GM12872 (cell line): ENCODE measurements at regions not wholly inside any gene's neighbourhood (a gene's known extent, or its start where the extent isn't known, plus 50 kb on each side); places are given as distances from the start of the nearest gene placed in this dataset.

ENCODE experiments used
- CTCF ChIP-seq: IDR thresholded peaks from 3 replicates; pipeline ENCODE4 v1.5.1; 2011; ENCODE audit warnings: low read depth, mild to moderate bottlenecking, low read length, moderate library complexity; ENCODE audit not compliant: insufficient read depth

GRCh38 chr16:55249936-55250335 lies 74.1 kb upstream of the IRX6 start:
- no peak for TF ChIP-seq CTCF

- no peak for TF ChIP-seq CTCF
Measured at GRCh38 chr16:55250701-55251100, 73.3 kb upstream of the IRX6 start.

GRCh38 chr16:55251151-55251550 lies 72.9 kb upstream of the IRX6 start:
- TF ChIP-seq CTCF: no peak

- TF ChIP-seq CTCF: no peak
Measured at GRCh38 chr16:55252577-55252976, 71.4 kb upstream of the IRX6 start.

GRCh38 chr16:55253987-55254386 lies 70.0 kb upstream of the IRX6 start:
- TF ChIP-seq CTCF: no peak

- TF ChIP-seq CTCF: no peak
Measured at GRCh38 chr16:55255733-55256282, 68.2 kb upstream of the IRX6 start.

- TF ChIP-seq CTCF: no peak
Measured at GRCh38 chr16:55256412-55257016, 67.5 kb upstream of the IRX6 start.
